SKM-1 treated with dmso at 0.1 percent for 144 hours (cell line): ENCODE measurements at regions not wholly inside any gene's neighbourhood (a gene's known extent, or its start where the extent isn't known, plus 50 kb on each side); places are given as distances from the start of the nearest gene placed in this dataset.

ENCODE experiments used
- DNase-seq: peaks from one replicate; lab custom pipeline; 2025; ENCODE audit not compliant: unreplicated experiment; lab: John Stamatoyannopoulos, UW

DNA sequence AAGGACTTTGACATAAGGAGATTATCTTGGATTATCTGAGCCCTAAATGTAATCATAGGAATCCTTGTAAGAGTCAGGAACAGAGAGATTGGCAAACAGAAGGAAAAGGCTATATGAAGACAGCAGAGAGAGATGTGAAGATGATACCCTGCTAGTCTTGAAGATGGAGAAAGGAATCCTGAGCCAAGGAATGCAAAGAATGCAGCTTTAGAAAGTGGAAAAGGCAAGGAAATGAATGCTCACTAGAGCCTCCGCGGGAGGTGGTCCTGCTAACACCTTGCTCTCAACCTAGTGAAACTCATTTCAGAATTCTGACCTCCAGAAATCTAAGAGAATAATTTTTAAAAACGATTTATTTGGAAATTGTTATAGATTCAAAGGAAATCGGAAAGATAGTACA is 117.1 kb downstream of the TBXT start:
- DNase-seq = no peak

DNA sequence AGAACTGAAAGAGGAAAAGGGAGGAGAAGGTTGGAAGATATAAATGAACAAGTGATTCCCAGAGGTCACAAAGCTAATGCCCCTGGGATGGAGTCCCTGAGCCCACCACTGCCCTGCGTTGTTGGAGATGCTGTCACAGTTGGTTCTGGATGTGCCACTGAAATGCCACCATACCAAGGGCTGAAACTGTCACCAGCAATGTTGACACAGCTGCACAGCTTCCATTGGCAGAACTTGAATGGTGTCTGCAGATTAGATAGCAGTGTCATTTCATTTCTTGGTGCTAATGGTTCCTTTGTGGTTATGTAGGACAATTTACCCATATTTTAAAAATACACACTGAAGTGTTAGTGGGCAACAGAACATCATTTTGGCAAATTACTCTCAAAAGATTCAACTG is 120.7 kb downstream of the TBXT start:
- DNase-seq = no peak

DNA sequence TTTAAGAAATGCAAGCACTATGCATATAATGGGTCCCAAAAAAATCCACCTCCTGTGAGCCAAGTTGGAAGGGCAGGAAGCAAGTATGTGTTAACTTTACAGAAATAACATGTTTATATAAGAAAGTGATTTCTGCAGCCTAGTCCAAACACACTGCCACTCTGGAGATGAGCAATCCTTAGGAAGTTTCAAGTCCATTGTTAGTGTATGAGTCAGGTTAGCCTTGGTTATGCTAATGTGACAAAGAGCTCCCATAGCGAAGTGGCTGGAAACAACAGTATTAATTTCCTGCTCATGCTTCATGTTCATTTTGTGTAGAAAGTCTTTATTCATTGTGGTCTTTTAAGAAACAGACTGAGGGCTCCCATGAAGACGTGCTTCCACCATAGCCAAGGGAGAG is 121.4 kb downstream of the TBXT start:
- DNase-seq = no peak

- no peak for DNase-seq
Measured at GRCh38 chr6:166045860-166046200, 121.8 kb downstream of the TBXT start.

DNA sequence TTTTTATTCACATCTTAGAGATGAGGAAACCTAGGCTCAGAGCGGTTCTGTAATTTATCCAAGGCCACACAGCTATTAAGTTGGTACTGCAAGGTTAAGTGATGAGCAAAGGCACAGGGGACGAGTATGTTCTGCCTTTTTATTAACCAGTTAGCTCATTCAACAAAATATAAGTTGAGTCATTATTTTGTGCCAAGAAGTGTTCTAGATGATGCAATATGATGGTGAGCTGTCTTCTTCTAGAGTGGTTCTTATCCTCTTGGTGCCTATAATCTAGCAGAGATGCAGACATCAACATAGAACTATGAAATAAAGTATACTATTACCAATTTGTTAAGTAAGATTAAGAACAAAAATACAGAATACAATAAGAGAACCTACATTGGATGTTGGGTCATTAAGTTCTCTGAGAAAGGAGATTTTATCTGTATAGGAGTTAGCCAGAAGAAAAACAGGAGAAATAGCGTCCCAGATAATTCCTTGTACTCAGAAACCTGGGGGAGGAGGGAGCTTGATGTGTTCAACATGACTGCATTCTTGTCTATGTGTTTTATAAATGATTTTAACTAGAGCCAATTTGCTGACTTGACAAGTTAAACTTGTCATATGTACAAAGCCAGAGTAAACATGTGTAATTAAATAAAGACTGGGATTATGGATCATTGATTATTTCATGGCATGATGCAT is 122.3 kb downstream of the TBXT start:
- no peak for DNase-seq

GRCh38 chr6:166041277-166041676 is 126.4 kb downstream of the TBXT start:
- DNase-seq = no peak

- DNase-seq = no peak
Measured at GRCh38 chr6:166040292-166040691, 127.4 kb downstream of the TBXT start.

DNA sequence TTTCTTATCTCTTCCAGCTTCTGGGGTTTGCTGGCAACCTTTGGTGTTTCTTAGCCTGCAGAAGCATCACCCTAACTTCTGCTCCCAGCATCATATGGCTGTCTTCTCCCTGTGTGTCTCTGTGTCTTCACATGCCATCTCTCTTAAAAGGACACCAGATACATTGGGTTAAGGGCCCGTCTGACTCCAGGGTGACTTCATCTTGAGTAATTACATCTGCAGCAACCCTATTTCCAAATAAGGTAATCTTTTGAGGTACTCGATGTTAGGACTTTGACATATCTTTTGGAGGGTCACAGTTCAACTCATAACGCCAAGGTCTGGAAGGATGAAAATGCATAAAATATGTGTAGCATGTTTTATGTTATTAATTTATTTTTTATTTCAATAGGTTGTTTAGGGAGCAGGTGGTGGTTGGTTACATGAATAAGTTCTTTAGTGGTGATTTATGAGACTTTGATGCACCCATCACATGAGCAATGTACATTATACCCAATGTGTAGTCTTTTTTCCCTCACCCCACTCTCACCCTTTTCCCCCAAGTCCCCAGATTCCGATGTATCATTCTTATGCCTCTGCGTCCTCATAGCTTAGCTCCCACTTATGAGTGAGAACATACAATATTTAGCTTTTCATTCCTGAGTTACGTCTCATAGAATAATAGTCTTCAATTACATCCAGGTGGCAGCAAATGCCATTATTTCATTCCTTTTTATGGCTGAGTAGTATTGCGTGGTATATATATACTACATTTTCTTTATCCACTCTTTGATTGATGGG is 131.1 kb downstream of the TBXT start:
- DNase-seq = no peak

GRCh38 chr6:166032366-166033200 is 135.1 kb downstream of the TBXT start:
- DNase-seq = no peak

GRCh38 chr6:166031275-166031674 is 136.4 kb downstream of the TBXT start:
- DNase-seq = no peak

DNA sequence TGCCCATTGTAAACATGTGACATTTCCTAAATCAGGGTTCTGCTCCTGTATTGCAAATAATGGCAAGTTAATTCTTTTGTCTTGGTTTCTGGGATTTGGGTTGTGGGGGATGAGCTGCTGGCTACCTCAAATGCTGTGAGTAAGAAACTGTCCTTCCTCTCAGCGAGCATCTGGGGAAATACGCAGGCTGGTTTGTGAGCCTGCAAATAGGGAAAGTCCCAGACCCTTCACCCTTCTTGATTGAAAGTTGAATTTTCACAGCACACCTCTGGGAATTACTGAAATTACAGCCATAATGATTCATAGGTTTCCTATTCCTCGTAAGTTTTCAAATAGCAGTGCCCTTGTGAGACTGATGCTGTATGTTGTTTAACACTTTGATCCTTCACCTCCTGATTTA is 138.1 kb downstream of the TBXT start:
- DNase-seq = no peak

- no peak for DNase-seq
Measured at GRCh38 chr6:166027761-166028160, 139.9 kb downstream of the TBXT start.

- DNase-seq = no peak
Measured at GRCh38 chr6:166026586-166027126, 141.0 kb downstream of the TBXT start.

DNA sequence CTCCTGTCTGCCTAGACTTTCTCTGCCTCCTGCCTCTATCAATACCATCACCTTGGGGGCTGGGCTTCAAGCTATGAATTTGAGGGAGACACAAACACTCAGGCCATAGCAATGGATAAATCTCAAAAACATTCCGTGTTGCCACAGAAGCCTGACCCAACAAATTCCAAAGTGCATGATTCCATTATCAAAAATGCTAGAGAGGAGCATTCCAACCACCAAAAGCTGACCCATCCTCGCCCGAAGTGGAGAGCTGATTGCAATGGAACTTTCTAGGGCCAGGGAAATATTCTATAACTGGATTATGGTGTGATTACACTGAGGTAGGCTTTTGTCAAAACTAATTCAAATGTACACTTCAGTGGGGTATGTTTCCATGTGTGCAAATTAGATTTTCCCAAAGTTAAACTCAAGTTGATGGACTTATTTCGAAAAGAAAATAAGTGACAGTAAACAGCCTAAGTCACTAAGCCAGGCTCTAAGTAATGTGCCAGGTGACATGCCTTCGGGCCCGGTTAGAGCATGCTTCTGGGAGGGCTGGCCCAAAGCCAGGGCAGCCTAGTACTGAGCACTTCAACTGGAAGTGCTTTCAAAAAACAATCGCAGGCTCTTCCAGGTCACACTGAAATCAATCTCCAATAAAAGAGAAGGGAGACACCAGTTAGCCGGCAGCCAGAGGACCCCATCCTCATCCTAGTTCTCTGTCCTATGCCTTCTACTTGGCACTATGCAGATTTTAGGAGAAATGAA is 142.3 kb downstream of the TBXT start:
- no peak for DNase-seq

DNA sequence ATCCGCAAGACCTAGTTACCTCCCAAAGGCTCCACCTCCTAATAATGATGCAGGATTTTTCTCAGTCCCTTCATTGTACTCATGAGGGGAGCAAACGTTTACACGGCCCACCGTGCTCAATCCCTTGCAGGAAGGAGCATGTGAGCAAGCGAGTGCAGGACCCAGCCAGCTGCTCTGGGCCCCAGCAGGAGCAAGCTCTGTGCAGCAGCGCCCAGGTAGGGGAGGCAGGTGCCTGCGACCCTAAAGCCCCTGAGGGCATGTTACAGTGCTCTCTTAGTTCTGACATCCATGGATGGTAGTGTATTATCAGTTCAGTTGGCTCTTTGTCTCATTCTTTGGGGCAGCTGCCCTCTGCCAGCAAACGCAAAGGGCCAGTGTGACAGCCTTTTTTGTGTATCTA is 143.4 kb downstream of the TBXT start:
- no peak for DNase-seq

DNA sequence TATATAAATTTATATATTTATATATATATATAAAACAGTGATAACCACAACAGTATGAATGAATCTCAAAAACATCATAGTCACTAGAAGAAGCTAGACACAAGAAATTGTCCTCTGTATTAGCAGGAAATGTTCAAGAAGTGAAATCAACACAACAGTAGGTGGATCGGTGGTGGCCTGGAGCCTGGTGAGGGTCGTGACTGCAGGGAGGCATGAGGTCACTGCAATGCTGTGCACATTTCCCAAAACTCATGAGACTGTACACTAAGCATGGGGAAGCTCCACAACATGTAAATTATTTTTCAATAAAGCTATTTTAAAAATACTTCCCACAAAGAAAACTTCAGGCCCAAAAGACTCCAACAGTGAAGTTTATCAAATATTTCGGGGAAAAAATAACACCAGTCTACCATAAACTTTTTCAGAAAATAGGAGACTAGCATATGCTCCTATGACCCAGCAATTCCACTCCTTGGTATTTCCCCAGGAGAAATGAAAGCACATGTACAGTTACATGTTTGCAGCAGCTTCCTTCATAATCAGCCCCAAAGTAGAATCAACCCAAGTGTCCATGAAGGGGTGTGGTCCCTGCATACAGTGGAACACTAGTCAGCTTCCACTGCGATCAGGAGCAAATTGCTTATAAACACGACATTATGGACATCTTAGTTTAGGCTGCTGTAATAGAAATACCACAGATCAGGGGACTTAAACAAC is 144.2 kb downstream of the TBXT start:
- DNase-seq = peak; percentile 7

DNA sequence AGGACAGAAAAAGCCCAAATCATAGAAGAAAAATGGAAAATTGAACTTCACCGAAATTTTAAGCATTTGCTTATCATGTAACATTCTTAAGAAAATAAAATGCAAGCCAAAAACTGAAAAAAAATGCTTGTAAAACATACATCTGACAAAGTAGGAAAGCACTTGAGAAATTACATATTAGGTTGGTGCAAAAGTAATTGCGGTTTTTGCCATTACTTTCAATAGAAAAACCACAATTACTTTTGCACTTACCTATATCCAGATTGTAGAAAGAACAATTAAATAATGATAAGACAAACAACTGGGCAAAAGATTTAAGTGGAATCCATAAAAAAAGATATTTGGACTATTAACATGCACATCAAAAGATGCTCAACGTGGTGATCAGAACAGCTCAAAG is 146.2 kb downstream of the TBXT start:
- no peak for DNase-seq

GRCh38 chr6:166019214-166019613 is 148.4 kb downstream of the TBXT start:
- no peak for DNase-seq

- DNase-seq = no peak
Measured at GRCh38 chr6:166017032-166017635, 150.5 kb downstream of the TBXT start.

GRCh38 chr6:166014966-166015365 is 152.7 kb downstream of the TBXT start:
- no peak for DNase-seq
